GM12878 (cell line): ENCODE measurements at regions not wholly inside any gene's neighbourhood (a gene's known extent, or its start where the extent isn't known, plus 50 kb on each side); places are given as distances from the start of the nearest gene placed in this dataset.

Source experiments
- ATAC-seq: fragments of 200-7000 bp; cut with Tn5 transposase; 3 replicates; pipeline ENCODE4 v1.9.1; 2020; ENCODE audit warnings: mild to moderate bottlenecking, moderate library complexity
- BruUV-seq: library from RNA; stranded (reverse); fragments of 400-500 nt; replicated peaks from 2 replicates; lab custom pipeline; 2021; lab: Mats Ljungman, UMichigan
- CTCF ChIA-PET: fragments of 300-600 bp; sonication (Branson Sonifier 250); formaldehyde crosslinking; extraction: SDS; loops from one replicate; lab custom pipeline; 2021; ENCODE audit warnings: inconsistent platforms; lab: Yijun Ruan, JAX
- POLR2A ChIA-PET: fragments of 350-600 bp; formaldehyde crosslinking; extraction: SDS; loops from one replicate; lab custom pipeline; 2021; ENCODE audit warnings: inconsistent platforms; lab: Charles Lee
- RAD21 ChIA-PET: fragments of 300-600 bp; sonication (Branson Sonifier 250); formaldehyde crosslinking; loops from one replicate; lab custom pipeline; 2023; ENCODE audit warnings: antibody characterized with exemption; ENCODE audit not compliant: unreplicated experiment; lab: Charles Lee
- SMC1A ChIA-PET: fragments of 300-600 bp; sonication (Branson Sonifier 250); formaldehyde crosslinking; loops from one replicate; lab custom pipeline; 2023; ENCODE audit not compliant: unreplicated experiment, uncharacterized antibody; lab: Charles Lee
- DNase-seq: peaks from one replicate; pipeline ENCODE4 v3.0.0-alpha.2; 2011; ENCODE audit warnings: low read depth, low spot score
- FAIRE-seq: peaks from 3 replicates; lab custom pipeline; 2011; peaks lifted over from hg19 to GRCh38; lab: Jason Lieb, UNC
- H2AFZ ChIP-seq: 2 replicates; pipeline ENCODE4 v1.6.0; 2011; ENCODE audit warnings: low read depth, low read length, control low read depth; ENCODE audit not compliant: control insufficient read depth
- H3K27ac ChIP-seq: 2 replicates; pipeline ENCODE4 v1.5.1; 2011; ENCODE audit warnings: control low read depth; ENCODE audit not compliant: control insufficient read depth, insufficient read depth
- H3K27me3 ChIP-seq, 2 experiments: replicated peaks in 1 of 2; 2 replicates each; pipeline versions ENCODE4 v1.6.0 to v1.6.1; 2011; ENCODE audit warnings: low read length in 1 of 2; ENCODE audit not compliant: control insufficient read depth in 2 of 2, insufficient read depth in 2 of 2
- H3K36me3 ChIP-seq, 2 experiments: 2 replicates each; pipeline ENCODE4 v1.5.1; 2011; ENCODE audit warnings: low read length in 1 of 2; ENCODE audit not compliant: control insufficient read depth in 2 of 2, insufficient read depth in 2 of 2
- H3K4me1 ChIP-seq: 2 replicates; pipeline ENCODE4 v1.6.1; 2011; ENCODE audit warnings: mild to moderate bottlenecking, low read length, moderate library complexity, mixed read lengths; ENCODE audit not compliant: control insufficient read depth, insufficient read depth
- H3K4me2 ChIP-seq: 2 replicates; pipeline ENCODE4 v1.6.0; 2011; ENCODE audit warnings: control low read depth; ENCODE audit not compliant: control insufficient read depth, insufficient read depth
- H3K4me3 ChIP-seq: fragments of 200-600 bp; sonication (generic); 2 replicates; pipeline ENCODE4 v1.5.1; 2016
- H3K79me2 ChIP-seq: 2 replicates; pipeline ENCODE4 v1.6.0; 2011; ENCODE audit warnings: low read length; ENCODE audit not compliant: control insufficient read depth, insufficient read depth
- H3K9ac ChIP-seq: 2 replicates; pipeline ENCODE4 v1.8.0; 2011; ENCODE audit warnings: low read length, control low read depth, mixed read lengths; ENCODE audit not compliant: control insufficient read depth, insufficient read depth
- H3K9me3 ChIP-seq: replicated peaks from 3 replicates; pipeline ENCODE4 v1.5.1; 2011; ENCODE audit warnings: mild to moderate bottlenecking, low read length; ENCODE audit not compliant: control insufficient read depth, insufficient read depth
- H4K20me1 ChIP-seq: 2 replicates; pipeline ENCODE4 v1.6.0; 2011; ENCODE audit not compliant: control insufficient read depth, insufficient read depth
- CHD1 ChIP-seq: IDR thresholded peaks from 2 replicates; pipeline ENCODE4 v1.6.1; 2012; ENCODE audit warnings: low read depth, low read length, improper control_type of control experiment
- HCFC1 ChIP-seq: fragments of 150-350 bp; IDR thresholded peaks from 2 replicates; pipeline ENCODE4 v1.6.1; 2014; ENCODE audit warnings: low read length
- MYB ChIP-seq: fragments of 150-350 bp; IDR thresholded peaks from 2 replicates; pipeline ENCODE4 v1.6.1; 2014; ENCODE audit warnings: mild to moderate bottlenecking, low read depth, low read length, borderline replicate concordance
- NFYA ChIP-seq: IDR thresholded peaks from 2 replicates; pipeline ENCODE4 v1.6.1; 2011; ENCODE audit warnings: low read depth, mild to moderate bottlenecking, low read length, improper control_type of control experiment, borderline replicate concordance
- POLR2AphosphoS5 ChIP-seq: IDR thresholded peaks from 2 replicates; pipeline ENCODE4 v1.6.1; 2011; ENCODE audit warnings: mild to moderate bottlenecking, low read length, inconsistent platforms
- RB1 ChIP-seq: fragments of 450-650 bp; formaldehyde crosslinking; IDR thresholded peaks from 2 replicates; pipeline ENCODE4 v1.6.1; 2017; ENCODE audit warnings: mild to moderate bottlenecking, borderline replicate concordance
- WRNIP1 ChIP-seq: IDR thresholded peaks from 2 replicates; pipeline ENCODE4 v1.6.1; 2011; ENCODE audit warnings: low read depth, low read length, improper control_type of control experiment, borderline replicate concordance
- WGBS: methylation state at CpG from one replicate; pipeline ENCODE4 v1.1.6; 2016; ENCODE audit warnings: low lambda C conversion rate; ENCODE audit not compliant: insufficient replicate concordance, insufficient coverage; ENCODE audit errors: missing lambda C conversion rate; 5-methylcytosine and 5-hydroxymethylcytosine counted together
- in situ Hi-C: fragments of 300-500 bp; cut with MboI; formaldehyde crosslinking; loops from 9 replicates; pipeline ENCODE4 v1.14.3; 2018; ENCODE audit warnings: mixed read lengths
- intact Hi-C: fragments of 100-400 bp; cut with micrococcal nuclease; formaldehyde crosslinking; loops from one replicate; pipeline ENCODE4 v1.14.2; 2022; ENCODE audit not compliant: unreplicated experiment
- TF ChIP-seq, protein P1 (sequence below): fragments of 450-650 bp; IDR thresholded peaks from 2 replicates; pipeline ENCODE4 v1.6.1; 2017; ENCODE audit warnings: low read depth, mild to moderate bottlenecking, moderate library complexity
- TF ChIP-seq, protein P2 (sequence below): IDR thresholded peaks from 2 replicates; pipeline ENCODE4 v1.6.1; 2012; ENCODE audit warnings: mild to moderate bottlenecking, low read depth, low read length
- TF ChIP-seq, protein P3 (sequence below): fragments of 150-350 bp; IDR thresholded peaks from 2 replicates; pipeline ENCODE4 v1.6.1; 2016; ENCODE audit warnings: low read depth, low read length
- TF ChIP-seq, protein P4 (sequence below): IDR thresholded peaks from 2 replicates; pipeline ENCODE4 v1.6.1; 2012; ENCODE audit warnings: low read depth, low read length, improper control_type of control experiment

DNA sequence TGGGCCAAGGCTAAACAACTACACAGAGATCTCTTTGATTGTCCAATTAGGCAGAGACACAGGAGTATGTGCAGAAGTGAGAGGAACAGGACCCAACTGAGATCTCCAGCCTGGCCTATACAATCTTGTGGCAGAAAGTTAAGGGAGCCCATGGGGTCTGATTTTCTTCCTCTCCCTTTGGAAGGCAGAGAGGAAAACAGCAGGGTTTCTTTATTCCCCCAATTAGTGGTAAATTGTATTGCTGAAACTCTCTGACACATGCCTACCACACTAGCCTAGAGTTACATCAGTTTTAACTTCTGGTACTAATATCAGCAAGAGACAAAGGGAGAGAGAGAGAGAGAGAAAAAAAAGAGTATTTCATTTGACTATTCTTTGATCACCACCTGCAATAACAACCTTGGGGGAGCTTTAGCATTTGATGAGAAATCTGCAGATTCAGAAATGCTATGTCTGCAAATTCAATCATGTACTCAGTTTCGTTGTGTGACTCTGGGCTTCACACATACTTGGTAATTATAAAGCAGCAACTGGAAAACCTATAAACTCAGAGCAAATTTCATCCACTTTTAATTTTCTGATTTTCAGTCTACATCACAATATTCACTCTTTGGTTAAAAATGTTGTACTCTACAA is 260.3 kb upstream of the SPTLC3 start:
- no peaks in the 10 kb centered on the region for H4K20me1 ChIP-seq
- H3K4me3 ChIP-seq = no peak overlapping the region
- ChIA-PET SMC1A (interaction anchor here (0.7 kb wide), 2 partner anchors 12 to 991 kb away, joined by 3 to 5 read pairs; no protein-coding TSS in a partner anchor), RAD21 (no interaction called here), POLR2A (interaction anchor here (0.7 kb wide), 1 partner anchor 824 kb away, joined by 3 read pairs; no protein-coding TSS in a partner anchor), CTCF (no interaction called here)
- H3K9ac ChIP-seq = no peak overlapping the region
- 0% methylated on average over 1 of the region's 1 CpG for WGBS
- in situ Hi-C loops (no loop called here), intact Hi-C loops (no loop called here)
- no peaks in the 10 kb centered on the region for H3K36me3 ChIP-seq
- H3K4me2 ChIP-seq = no peak overlapping the region
- no TSS peak for BruUV-seq
- no peaks in the 10 kb centered on the region for H3K27me3 ChIP-seq
- no peak overlapping the region for H2AFZ ChIP-seq
- no peaks in the 10 kb centered on the region for H3K9me3 ChIP-seq
- FAIRE-seq (no peak), DNase-seq (no peak), ATAC-seq (no peak)
- H3K4me1 ChIP-seq = no peaks in the 10 kb centered on the region
- no peaks in the 10 kb centered on the region for H3K79me2 ChIP-seq
- no peak overlapping the region for H3K27ac ChIP-seq
- TF ChIP-seq, protein P1, sequence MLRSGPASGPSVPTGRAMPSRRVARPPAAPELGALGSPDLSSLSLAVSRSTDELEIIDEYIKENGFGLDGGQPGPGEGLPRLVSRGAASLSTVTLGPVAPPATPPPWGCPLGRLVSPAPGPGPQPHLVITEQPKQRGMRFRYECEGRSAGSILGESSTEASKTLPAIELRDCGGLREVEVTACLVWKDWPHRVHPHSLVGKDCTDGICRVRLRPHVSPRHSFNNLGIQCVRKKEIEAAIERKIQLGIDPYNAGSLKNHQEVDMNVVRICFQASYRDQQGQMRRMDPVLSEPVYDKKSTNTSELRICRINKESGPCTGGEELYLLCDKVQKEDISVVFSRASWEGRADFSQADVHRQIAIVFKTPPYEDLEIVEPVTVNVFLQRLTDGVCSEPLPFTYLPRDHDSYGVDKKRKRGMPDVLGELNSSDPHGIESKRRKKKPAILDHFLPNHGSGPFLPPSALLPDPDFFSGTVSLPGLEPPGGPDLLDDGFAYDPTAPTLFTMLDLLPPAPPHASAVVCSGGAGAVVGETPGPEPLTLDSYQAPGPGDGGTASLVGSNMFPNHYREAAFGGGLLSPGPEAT = no peak
- no peak for TF ChIP-seq HCFC1
- no peak for TF ChIP-seq POLR2AphosphoS5
- TF ChIP-seq RB1 = no peak
- TF ChIP-seq, protein P2, sequence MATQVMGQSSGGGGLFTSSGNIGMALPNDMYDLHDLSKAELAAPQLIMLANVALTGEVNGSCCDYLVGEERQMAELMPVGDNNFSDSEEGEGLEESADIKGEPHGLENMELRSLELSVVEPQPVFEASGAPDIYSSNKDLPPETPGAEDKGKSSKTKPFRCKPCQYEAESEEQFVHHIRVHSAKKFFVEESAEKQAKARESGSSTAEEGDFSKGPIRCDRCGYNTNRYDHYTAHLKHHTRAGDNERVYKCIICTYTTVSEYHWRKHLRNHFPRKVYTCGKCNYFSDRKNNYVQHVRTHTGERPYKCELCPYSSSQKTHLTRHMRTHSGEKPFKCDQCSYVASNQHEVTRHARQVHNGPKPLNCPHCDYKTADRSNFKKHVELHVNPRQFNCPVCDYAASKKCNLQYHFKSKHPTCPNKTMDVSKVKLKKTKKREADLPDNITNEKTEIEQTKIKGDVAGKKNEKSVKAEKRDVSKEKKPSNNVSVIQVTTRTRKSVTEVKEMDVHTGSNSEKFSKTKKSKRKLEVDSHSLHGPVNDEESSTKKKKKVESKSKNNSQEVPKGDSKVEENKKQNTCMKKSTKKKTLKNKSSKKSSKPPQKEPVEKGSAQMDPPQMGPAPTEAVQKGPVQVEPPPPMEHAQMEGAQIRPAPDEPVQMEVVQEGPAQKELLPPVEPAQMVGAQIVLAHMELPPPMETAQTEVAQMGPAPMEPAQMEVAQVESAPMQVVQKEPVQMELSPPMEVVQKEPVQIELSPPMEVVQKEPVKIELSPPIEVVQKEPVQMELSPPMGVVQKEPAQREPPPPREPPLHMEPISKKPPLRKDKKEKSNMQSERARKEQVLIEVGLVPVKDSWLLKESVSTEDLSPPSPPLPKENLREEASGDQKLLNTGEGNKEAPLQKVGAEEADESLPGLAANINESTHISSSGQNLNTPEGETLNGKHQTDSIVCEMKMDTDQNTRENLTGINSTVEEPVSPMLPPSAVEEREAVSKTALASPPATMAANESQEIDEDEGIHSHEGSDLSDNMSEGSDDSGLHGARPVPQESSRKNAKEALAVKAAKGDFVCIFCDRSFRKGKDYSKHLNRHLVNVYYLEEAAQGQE = no peak
- TF ChIP-seq, protein P3, sequence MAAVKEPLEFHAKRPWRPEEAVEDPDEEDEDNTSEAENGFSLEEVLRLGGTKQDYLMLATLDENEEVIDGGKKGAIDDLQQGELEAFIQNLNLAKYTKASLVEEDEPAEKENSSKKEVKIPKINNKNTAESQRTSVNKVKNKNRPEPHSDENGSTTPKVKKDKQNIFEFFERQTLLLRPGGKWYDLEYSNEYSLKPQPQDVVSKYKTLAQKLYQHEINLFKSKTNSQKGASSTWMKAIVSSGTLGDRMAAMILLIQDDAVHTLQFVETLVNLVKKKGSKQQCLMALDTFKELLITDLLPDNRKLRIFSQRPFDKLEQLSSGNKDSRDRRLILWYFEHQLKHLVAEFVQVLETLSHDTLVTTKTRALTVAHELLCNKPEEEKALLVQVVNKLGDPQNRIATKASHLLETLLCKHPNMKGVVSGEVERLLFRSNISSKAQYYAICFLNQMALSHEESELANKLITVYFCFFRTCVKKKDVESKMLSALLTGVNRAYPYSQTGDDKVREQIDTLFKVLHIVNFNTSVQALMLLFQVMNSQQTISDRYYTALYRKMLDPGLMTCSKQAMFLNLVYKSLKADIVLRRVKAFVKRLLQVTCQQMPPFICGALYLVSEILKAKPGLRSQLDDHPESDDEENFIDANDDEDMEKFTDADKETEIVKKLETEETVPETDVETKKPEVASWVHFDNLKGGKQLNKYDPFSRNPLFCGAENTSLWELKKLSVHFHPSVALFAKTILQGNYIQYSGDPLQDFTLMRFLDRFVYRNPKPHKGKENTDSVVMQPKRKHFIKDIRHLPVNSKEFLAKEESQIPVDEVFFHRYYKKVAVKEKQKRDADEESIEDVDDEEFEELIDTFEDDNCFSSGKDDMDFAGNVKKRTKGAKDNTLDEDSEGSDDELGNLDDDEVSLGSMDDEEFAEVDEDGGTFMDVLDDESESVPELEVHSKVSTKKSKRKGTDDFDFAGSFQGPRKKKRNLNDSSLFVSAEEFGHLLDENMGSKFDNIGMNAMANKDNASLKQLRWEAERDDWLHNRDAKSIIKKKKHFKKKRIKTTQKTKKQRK = no peak
- TF ChIP-seq CHD1 = no peak
- TF ChIP-seq WRNIP1 = no peak
- TF ChIP-seq MYB = no peak
- TF ChIP-seq, protein P4, sequence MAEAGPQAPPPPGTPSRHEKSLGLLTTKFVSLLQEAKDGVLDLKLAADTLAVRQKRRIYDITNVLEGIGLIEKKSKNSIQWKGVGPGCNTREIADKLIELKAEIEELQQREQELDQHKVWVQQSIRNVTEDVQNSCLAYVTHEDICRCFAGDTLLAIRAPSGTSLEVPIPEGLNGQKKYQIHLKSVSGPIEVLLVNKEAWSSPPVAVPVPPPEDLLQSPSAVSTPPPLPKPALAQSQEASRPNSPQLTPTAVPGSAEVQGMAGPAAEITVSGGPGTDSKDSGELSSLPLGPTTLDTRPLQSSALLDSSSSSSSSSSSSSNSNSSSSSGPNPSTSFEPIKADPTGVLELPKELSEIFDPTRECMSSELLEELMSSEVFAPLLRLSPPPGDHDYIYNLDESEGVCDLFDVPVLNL = no peak
- no peak for TF ChIP-seq NFYA
